Posterior cingulate gyrus (tissue), 11 donors: ENCODE measurements at regions not wholly inside any gene's neighbourhood (a gene's known extent, or its start where the extent isn't known, plus 50 kb on each side); places are given as distances from the start of the nearest gene placed in this dataset.
"Not testable (repeated sequence)": the region's sequence is repeated elsewhere in the genome, so short reads cannot be mapped to it uniquely, and the experiment has no call there.

Experiments
- DNase-seq, 10 donors: peaks; one replicate each; pipeline versions ENCODE4 v3.0.0 to v3.0.0-alpha.2; 2020 to 2021; ENCODE audit warnings: mixed read lengths in 3 of 10
- intact Hi-C: fragments of 100-400 bp; cut with DNase I; formaldehyde crosslinking; loops from one replicate; pipeline ENCODE4 v1.15.1; 2023

GRCh38 chr5:122661496-122662180 is 113.2 kb upstream of the SNX2 start:
- intact Hi-C loops: no loop called here
- no peak for DNase-seq

- DNase-seq: no peak
- intact Hi-C loops: no loop called here
Measured at GRCh38 chr5:122665051-122665450, 109.8 kb upstream of the SNX2 start.

- intact Hi-C loops: no loop called here
- DNase-seq: no peak
Measured at GRCh38 chr5:122668552-122668951, 106.3 kb upstream of the SNX2 start.

GRCh38 chr5:122669709-122670108 is 105.2 kb upstream of the SNX2 start:
- DNase-seq, intact Hi-C loops: not testable (repeated sequence)

GRCh38 chr5:122673343-122673742 is 101.5 kb upstream of the SNX2 start:
- no peak for DNase-seq
- intact Hi-C loops: no loop called here

GRCh38 chr5:122674385-122674784 is 100.5 kb upstream of the SNX2 start:
- no peak for DNase-seq
- intact Hi-C loops: no loop called here

GRCh38 chr5:122680623-122681350 is 94.1 kb upstream of the SNX2 start:
- intact Hi-C loops: no loop called here
- DNase-seq: no peak

- intact Hi-C loops: no loop called here
- no peak for DNase-seq
Measured at GRCh38 chr5:122683631-122684030, 91.2 kb upstream of the SNX2 start.

- intact Hi-C loops: no loop called here
- DNase-seq: no peak
Measured at GRCh38 chr5:122690266-122690665, 84.6 kb upstream of the SNX2 start.

GRCh38 chr5:122691931-122692330 is 82.9 kb upstream of the SNX2 start:
- DNase-seq: no peak
- intact Hi-C loops: no loop called here

- DNase-seq: no peak
- intact Hi-C loops: no loop called here
Measured at GRCh38 chr5:122693963-122694362, 80.9 kb upstream of the SNX2 start.

- DNase-seq: no peak
- intact Hi-C loops: no loop called here
Measured at GRCh38 chr5:122694884-122695283, 80.0 kb upstream of the SNX2 start.

- DNase-seq: not testable (repeated sequence)
Measured at GRCh38 chr5:122696735-122697134, 78.1 kb upstream of the SNX2 start.

GRCh38 chr5:122697191-122697590 is 77.7 kb upstream of the SNX2 start:
- intact Hi-C loops: no loop called here
- no peak for DNase-seq

More at GRCh38 chr5:122696735-122697134, 78.1 kb upstream of the SNX2 start:
- intact Hi-C loops: not testable (repeated sequence)

GRCh38 chr5:122699201-122699600 is 75.7 kb upstream of the SNX2 start:
- intact Hi-C loops: no loop called here
- no peak for DNase-seq

- intact Hi-C loops: no loop called here
- DNase-seq: no peak
Measured at GRCh38 chr5:122701640-122702523, 73.0 kb upstream of the SNX2 start.

- no peak for DNase-seq
- intact Hi-C loops: no loop called here
Measured at GRCh38 chr5:122702524-122702875, 72.4 kb upstream of the SNX2 start.

- no peak for DNase-seq
- intact Hi-C loops: no loop called here
Measured at GRCh38 chr5:122703203-122703602, 71.7 kb upstream of the SNX2 start.

- no peak for DNase-seq
- intact Hi-C loops: no loop called here
Measured at GRCh38 chr5:122704247-122705036, 70.4 kb upstream of the SNX2 start.

- intact Hi-C loops: no loop called here
- DNase-seq: no peak
Measured at GRCh38 chr5:122705851-122706250, 69.0 kb upstream of the SNX2 start.

GRCh38 chr5:122707796-122708195 is 67.1 kb upstream of the SNX2 start:
- no peak for DNase-seq
- intact Hi-C loops: no loop called here
